ENCODE measurements at regions not wholly inside any gene's neighbourhood (a gene's known extent, or its start where the extent isn't known, plus 50 kb on each side); places are given as distances from the start of the nearest gene placed in this dataset.

- TF ChIP-seq CTCF (IDR thresholded peaks at IDR 0.05; ENCODE audit: low read depth, low read length) (no peak), EZH2phosphoT487 (IDR thresholded peaks at IDR 0.05; ENCODE audit: low read depth) (no peak)
Observed at GRCh38 chr10:113473011-113473410, 79.8 kb upstream of the HABP2 start.

Measured in OCI-LY3 (cell line).